GM12878 (cell line): ENCODE measurements at regions not wholly inside any gene's neighbourhood (a gene's known extent, or its start where the extent isn't known, plus 50 kb on each side); places are given as distances from the start of the nearest gene placed in this dataset.

Experiments used
- ATAC-seq: fragments of 200-7000 bp; cut with Tn5 transposase; 3 replicates; pipeline ENCODE4 v1.9.1; 2020; ENCODE audit warnings: mild to moderate bottlenecking, moderate library complexity
- BruUV-seq: library from RNA; stranded (reverse); fragments of 400-500 nt; replicated peaks from 2 replicates; lab custom pipeline; 2021; lab: Mats Ljungman, UMichigan
- CTCF ChIA-PET: fragments of 300-600 bp; sonication (Branson Sonifier 250); formaldehyde crosslinking; extraction: SDS; loops from one replicate; lab custom pipeline; 2021; ENCODE audit warnings: inconsistent platforms; lab: Yijun Ruan, JAX
- POLR2A ChIA-PET: fragments of 350-600 bp; formaldehyde crosslinking; extraction: SDS; loops from one replicate; lab custom pipeline; 2021; ENCODE audit warnings: inconsistent platforms; lab: Charles Lee
- RAD21 ChIA-PET: fragments of 300-600 bp; sonication (Branson Sonifier 250); formaldehyde crosslinking; loops from one replicate; lab custom pipeline; 2023; ENCODE audit warnings: antibody characterized with exemption; ENCODE audit not compliant: unreplicated experiment; lab: Charles Lee
- SMC1A ChIA-PET: fragments of 300-600 bp; sonication (Branson Sonifier 250); formaldehyde crosslinking; loops from one replicate; lab custom pipeline; 2023; ENCODE audit not compliant: unreplicated experiment, uncharacterized antibody; lab: Charles Lee
- DNase-seq: peaks from one replicate; pipeline ENCODE4 v3.0.0-alpha.2; 2011; ENCODE audit warnings: low read depth, low spot score
- FAIRE-seq: peaks from 3 replicates; lab custom pipeline; 2011; peaks lifted over from hg19 to GRCh38; lab: Jason Lieb, UNC
- H2AFZ ChIP-seq: 2 replicates; pipeline ENCODE4 v1.6.0; 2011; ENCODE audit warnings: low read depth, low read length, control low read depth; ENCODE audit not compliant: control insufficient read depth
- H3K27ac ChIP-seq: 2 replicates; pipeline ENCODE4 v1.5.1; 2011; ENCODE audit warnings: control low read depth; ENCODE audit not compliant: control insufficient read depth, insufficient read depth
- H3K27me3 ChIP-seq, 2 experiments: replicated peaks in 1 of 2; 2 replicates each; pipeline versions ENCODE4 v1.6.0 to v1.6.1; 2011; ENCODE audit warnings: low read length in 1 of 2; ENCODE audit not compliant: control insufficient read depth in 2 of 2, insufficient read depth in 2 of 2
- H3K36me3 ChIP-seq, 2 experiments: 2 replicates each; pipeline ENCODE4 v1.5.1; 2011; ENCODE audit warnings: low read length in 1 of 2; ENCODE audit not compliant: control insufficient read depth in 2 of 2, insufficient read depth in 2 of 2
- H3K4me1 ChIP-seq: 2 replicates; pipeline ENCODE4 v1.6.1; 2011; ENCODE audit warnings: mild to moderate bottlenecking, low read length, moderate library complexity, mixed read lengths; ENCODE audit not compliant: control insufficient read depth, insufficient read depth
- H3K4me2 ChIP-seq: 2 replicates; pipeline ENCODE4 v1.6.0; 2011; ENCODE audit warnings: control low read depth; ENCODE audit not compliant: control insufficient read depth, insufficient read depth
- H3K4me3 ChIP-seq: fragments of 200-600 bp; sonication (generic); 2 replicates; pipeline ENCODE4 v1.5.1; 2016
- H3K79me2 ChIP-seq: 2 replicates; pipeline ENCODE4 v1.6.0; 2011; ENCODE audit warnings: low read length; ENCODE audit not compliant: control insufficient read depth, insufficient read depth
- H3K9ac ChIP-seq: 2 replicates; pipeline ENCODE4 v1.8.0; 2011; ENCODE audit warnings: low read length, control low read depth, mixed read lengths; ENCODE audit not compliant: control insufficient read depth, insufficient read depth
- H3K9me3 ChIP-seq: replicated peaks from 3 replicates; pipeline ENCODE4 v1.5.1; 2011; ENCODE audit warnings: mild to moderate bottlenecking, low read length; ENCODE audit not compliant: control insufficient read depth, insufficient read depth
- H4K20me1 ChIP-seq: 2 replicates; pipeline ENCODE4 v1.6.0; 2011; ENCODE audit not compliant: control insufficient read depth, insufficient read depth
- BMI1 ChIP-seq: fragments of 450-650 bp; IDR thresholded peaks from 2 replicates; pipeline ENCODE4 v1.6.1; 2016; ENCODE audit warnings: mild to moderate bottlenecking, moderate library complexity, borderline replicate concordance
- HDAC6 ChIP-seq: fragments of 200-600 bp; sonication (generic); IDR thresholded peaks from one replicate; pipeline ENCODE4 v1.8.0; 2017; ENCODE audit warnings: antibody characterized with exemption; ENCODE audit not compliant: unreplicated experiment
- JUNB ChIP-seq: IDR thresholded peaks from 2 replicates; pipeline ENCODE4 v1.6.1; 2016; ENCODE audit warnings: antibody characterized with exemption, mild to moderate bottlenecking
- YBX1 ChIP-seq: fragments of 450-650 bp; IDR thresholded peaks from 2 replicates; pipeline ENCODE4 v1.6.1; 2016; ENCODE audit warnings: antibody characterized with exemption
- WGBS: methylation state at CpG from one replicate; pipeline ENCODE4 v1.1.6; 2016; ENCODE audit warnings: low lambda C conversion rate; ENCODE audit not compliant: insufficient replicate concordance, insufficient coverage; ENCODE audit errors: missing lambda C conversion rate; 5-methylcytosine and 5-hydroxymethylcytosine counted together
- in situ Hi-C: fragments of 300-500 bp; cut with MboI; formaldehyde crosslinking; loops from 9 replicates; pipeline ENCODE4 v1.14.3; 2018; ENCODE audit warnings: mixed read lengths
- intact Hi-C: fragments of 100-400 bp; cut with micrococcal nuclease; formaldehyde crosslinking; loops from one replicate; pipeline ENCODE4 v1.14.2; 2022; ENCODE audit not compliant: unreplicated experiment
- TF ChIP-seq, protein P1 (sequence below): fragments of 450-650 bp; formaldehyde crosslinking; IDR thresholded peaks from 2 replicates; pipeline ENCODE4 v1.5.0; 2022; ENCODE audit warnings: mild to moderate bottlenecking, missing genetic modification characterization
- TF ChIP-seq, protein P2 (sequence below), 3 experiments: IDR thresholded peaks in 2 of 3; conservative IDR thresholded peaks in 1 of 3; 2 replicates each; pipeline ENCODE4 v1.5.1; 2011; ENCODE audit warnings: low read depth in 3 of 3, low read length in 3 of 3, mild to moderate bottlenecking in 3 of 3, control low read depth in 2 of 3, moderate library complexity in 2 of 3, inconsistent platforms in 1 of 3, mixed read lengths in 1 of 3; ENCODE audit not compliant: control insufficient read depth in 2 of 3, insufficient read depth in 1 of 3; ENCODE audit errors: extremely low read depth in 1 of 3
- TF ChIP-seq, protein P3 (sequence below): IDR thresholded peaks from 2 replicates; pipeline ENCODE4 v1.6.1; 2012; ENCODE audit warnings: low read depth, low read length, improper control_type of control experiment
- TF ChIP-seq, protein P4 (sequence below): IDR thresholded peaks from 2 replicates; pipeline ENCODE4 v1.6.1; 2012; ENCODE audit warnings: low read depth, low read length, improper control_type of control experiment

DNA sequence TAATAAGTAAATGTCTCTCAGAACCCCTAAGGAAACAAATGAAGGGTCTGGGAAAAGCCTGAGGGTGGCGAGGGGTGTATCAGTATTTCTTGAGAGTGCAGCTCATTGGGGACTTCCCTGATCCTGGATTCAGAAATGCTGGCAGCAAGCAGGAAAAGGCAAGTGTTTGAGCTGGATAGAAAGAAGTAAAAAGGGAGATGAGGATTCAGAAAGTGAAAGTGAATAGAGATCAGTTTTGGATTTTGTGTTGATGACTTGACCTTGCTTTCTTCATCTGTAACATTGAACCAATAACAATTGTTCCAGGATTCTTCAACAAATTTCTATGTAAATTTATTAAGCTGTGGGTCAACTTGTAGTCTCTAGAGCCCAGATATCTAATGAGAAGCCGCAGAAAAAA, 66.9 kb upstream of the CTSC start:
- Histone ChIP-seq H3K79me2 (no peaks in the 10 kb centered on the region), H3K27me3 (no peaks in the 10 kb centered on the region; a peak in 1 of 4 replicates), H4K20me1 (no peaks in the 10 kb centered on the region), H2AFZ (peak overlapping the region; percentile 33), H3K9me3 (no peaks in the 10 kb centered on the region; the same call in 2 of the 3 replicates), H3K36me3 (no peaks in the 10 kb centered on the region), H3K4me3 (peak overlapping the region; percentile 1; the same call in 1 of the 2 replicates), H3K4me2 (peak overlapping the region; percentile 19; the same call in 1 of the 2 replicates), H3K4me1 (peaks cover 3% of the 10 kb centered on the region; the same call in 1 of the 2 replicates), H3K27ac (peak overlapping the region; percentile 20; the same call in 1 of the 2 replicates), H3K9ac (no peak overlapping the region)
- intact Hi-C loops: no loop called here
- ChIA-PET CTCF (interaction anchor here (1.0 to 1.2 kb wide), 2 partner anchors 74 to 388 kb away, joined by 3 read pairs; no protein-coding TSS in a partner anchor), RAD21 (no interaction called here), POLR2A (interaction anchor here (0.6 kb wide), 1 partner anchor 98 kb away, joined by 5 read pairs; no protein-coding TSS in a partner anchor), SMC1A (interaction anchor here (1.1 kb wide), 1 partner anchor 14 kb away, joined by 3 read pairs; no protein-coding TSS in a partner anchor)
- no peak for DNase-seq
- 2% methylated on average over 2 of the region's 2 CpGs for WGBS
- ATAC-seq: no peak
- BruUV-seq: no TSS peak
- TF ChIP-seq, protein P1, sequence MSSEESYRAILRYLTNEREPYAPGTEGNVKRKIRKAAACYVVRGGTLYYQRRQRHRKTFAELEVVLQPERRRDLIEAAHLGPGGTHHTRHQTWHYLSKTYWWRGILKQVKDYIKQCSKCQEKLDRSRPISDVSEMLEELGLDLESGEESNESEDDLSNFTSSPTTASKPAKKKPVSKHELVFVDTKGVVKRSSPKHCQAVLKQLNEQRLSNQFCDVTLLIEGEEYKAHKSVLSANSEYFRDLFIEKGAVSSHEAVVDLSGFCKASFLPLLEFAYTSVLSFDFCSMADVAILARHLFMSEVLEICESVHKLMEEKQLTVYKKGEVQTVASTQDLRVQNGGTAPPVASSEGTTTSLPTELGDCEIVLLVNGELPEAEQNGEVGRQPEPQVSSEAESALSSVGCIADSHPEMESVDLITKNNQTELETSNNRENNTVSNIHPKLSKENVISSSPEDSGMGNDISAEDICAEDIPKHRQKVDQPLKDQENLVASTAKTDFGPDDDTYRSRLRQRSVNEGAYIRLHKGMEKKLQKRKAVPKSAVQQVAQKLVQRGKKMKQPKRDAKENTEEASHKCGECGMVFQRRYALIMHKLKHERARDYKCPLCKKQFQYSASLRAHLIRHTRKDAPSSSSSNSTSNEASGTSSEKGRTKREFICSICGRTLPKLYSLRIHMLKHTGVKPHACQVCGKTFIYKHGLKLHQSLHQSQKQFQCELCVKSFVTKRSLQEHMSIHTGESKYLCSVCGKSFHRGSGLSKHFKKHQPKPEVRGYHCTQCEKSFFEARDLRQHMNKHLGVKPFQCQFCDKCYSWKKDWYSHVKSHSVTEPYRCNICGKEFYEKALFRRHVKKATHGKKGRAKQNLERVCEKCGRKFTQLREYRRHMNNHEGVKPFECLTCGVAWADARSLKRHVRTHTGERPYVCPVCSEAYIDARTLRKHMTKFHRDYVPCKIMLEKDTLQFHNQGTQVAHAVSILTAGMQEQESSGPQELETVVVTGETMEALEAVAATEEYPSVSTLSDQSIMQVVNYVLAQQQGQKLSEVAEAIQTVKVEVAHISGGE (CRISPR knock-in tag): no peak
- TF ChIP-seq HDAC6: no peak
- TF ChIP-seq, protein P2, sequence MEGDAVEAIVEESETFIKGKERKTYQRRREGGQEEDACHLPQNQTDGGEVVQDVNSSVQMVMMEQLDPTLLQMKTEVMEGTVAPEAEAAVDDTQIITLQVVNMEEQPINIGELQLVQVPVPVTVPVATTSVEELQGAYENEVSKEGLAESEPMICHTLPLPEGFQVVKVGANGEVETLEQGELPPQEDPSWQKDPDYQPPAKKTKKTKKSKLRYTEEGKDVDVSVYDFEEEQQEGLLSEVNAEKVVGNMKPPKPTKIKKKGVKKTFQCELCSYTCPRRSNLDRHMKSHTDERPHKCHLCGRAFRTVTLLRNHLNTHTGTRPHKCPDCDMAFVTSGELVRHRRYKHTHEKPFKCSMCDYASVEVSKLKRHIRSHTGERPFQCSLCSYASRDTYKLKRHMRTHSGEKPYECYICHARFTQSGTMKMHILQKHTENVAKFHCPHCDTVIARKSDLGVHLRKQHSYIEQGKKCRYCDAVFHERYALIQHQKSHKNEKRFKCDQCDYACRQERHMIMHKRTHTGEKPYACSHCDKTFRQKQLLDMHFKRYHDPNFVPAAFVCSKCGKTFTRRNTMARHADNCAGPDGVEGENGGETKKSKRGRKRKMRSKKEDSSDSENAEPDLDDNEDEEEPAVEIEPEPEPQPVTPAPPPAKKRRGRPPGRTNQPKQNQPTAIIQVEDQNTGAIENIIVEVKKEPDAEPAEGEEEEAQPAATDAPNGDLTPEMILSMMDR (IDR thresholded peaks at IDR 0.05 in 2 of 3, conservative IDR thresholded peaks at IDR 0.05 in 1 of 3; ENCODE audit: control insufficient read depth in 2 of 3, extremely low read depth in 1 of 3, insufficient read depth in 1 of 3, low read depth in 3 of 3, low read length in 3 of 3): no peak
- no peak for TF ChIP-seq JUNB
- TF ChIP-seq, protein P3, sequence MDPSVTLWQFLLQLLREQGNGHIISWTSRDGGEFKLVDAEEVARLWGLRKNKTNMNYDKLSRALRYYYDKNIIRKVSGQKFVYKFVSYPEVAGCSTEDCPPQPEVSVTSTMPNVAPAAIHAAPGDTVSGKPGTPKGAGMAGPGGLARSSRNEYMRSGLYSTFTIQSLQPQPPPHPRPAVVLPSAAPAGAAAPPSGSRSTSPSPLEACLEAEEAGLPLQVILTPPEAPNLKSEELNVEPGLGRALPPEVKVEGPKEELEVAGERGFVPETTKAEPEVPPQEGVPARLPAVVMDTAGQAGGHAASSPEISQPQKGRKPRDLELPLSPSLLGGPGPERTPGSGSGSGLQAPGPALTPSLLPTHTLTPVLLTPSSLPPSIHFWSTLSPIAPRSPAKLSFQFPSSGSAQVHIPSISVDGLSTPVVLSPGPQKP: no peak
- no peak for TF ChIP-seq YBX1
- TF ChIP-seq, protein P4, sequence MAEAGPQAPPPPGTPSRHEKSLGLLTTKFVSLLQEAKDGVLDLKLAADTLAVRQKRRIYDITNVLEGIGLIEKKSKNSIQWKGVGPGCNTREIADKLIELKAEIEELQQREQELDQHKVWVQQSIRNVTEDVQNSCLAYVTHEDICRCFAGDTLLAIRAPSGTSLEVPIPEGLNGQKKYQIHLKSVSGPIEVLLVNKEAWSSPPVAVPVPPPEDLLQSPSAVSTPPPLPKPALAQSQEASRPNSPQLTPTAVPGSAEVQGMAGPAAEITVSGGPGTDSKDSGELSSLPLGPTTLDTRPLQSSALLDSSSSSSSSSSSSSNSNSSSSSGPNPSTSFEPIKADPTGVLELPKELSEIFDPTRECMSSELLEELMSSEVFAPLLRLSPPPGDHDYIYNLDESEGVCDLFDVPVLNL: no peak
- TF ChIP-seq BMI1: no peak
- FAIRE-seq: peak; percentile 59
- in situ Hi-C loops: no loop called here
